ENCODE measurements at regions not wholly inside any gene's neighbourhood (a gene's known extent, or its start where the extent isn't known, plus 50 kb on each side); places are given as distances from the start of the nearest gene placed in this dataset.

DNA sequence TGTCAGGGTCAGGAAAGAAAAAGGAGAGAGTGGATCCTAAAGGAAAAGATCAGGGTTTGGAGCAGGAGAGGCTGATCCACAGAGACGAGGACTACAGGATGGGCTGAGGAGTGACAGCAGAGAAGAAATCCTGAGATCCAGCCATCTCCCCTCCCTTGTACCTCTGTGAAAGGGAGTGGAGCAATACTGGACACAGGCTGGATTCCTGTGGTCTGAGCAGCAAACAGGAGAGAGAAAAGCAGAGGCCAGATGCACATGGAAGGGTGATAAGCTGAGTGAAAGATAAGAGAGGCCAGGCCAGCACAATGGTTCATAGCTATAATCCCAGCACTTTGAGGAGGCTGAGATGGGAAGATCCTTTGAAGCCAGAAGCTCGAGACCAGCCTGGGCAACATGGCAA is 472.1 kb upstream of the TSHZ3 start:
- no peak for DNase-seq (ENCODE audit: low read depth in 1 of 2, low spot score in 1 of 2)
- TF ChIP-seq JUND (IDR thresholded peaks at IDR 0.05; ENCODE audit: low read depth): no peak
- in situ Hi-C loops (cut with HindIII; ENCODE audit: low pct_unique_long_range_greater_than_20kb, low sequenced_read_pairs): no loop called here

DNA sequence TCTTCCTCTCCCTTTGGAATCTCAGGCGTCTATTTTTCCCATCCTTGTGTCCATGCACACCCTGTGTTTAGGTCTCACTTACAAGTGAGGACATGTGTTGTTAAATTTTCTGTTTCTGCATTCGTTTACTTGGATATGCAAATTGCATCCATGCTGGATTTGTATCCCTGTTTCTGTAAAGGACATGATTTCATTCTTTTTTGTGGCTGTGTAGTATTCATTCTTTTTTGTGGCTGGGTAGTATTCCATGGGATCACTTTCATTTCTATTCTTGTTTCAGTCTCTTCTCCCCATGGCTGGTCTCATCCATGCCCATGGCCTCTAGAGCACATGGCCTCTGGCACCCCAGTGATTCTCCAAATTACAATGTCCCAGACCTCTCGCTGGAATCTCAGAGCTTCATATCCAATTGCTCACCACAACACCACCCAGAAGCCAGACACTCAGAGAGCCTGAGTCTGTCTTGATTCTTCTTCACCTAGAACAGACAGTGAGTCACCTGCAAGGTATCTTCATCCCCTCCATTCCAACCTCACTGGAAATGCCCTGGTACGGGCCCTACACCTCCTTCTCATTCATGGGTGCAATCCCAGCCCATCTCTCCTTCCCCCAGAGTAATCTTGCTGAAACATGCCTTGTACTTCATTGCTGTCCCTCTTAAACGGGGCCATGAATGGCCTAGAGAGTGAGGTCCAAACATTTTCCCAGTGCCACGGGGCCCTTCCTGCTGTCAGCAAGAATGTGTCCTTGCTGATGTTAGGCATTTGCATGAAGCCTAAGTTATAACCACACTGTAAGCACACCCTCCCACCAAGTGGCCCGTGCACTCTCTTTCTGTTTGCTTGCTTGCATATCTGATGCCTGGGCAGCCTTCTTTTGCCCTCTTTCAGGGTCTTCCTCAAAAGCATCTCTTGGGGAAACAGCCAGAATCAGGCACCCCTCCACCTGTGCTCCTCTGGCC is 476.2 kb upstream of the TSHZ3 start:
- in situ Hi-C loops (cut with HindIII; ENCODE audit: low pct_unique_long_range_greater_than_20kb, low sequenced_read_pairs): no loop called here
- DNase-seq (ENCODE audit: low read depth in 1 of 2, low spot score in 1 of 2): no peak
- no peak for TF ChIP-seq JUND (IDR thresholded peaks at IDR 0.05; ENCODE audit: low read depth)

DNA sequence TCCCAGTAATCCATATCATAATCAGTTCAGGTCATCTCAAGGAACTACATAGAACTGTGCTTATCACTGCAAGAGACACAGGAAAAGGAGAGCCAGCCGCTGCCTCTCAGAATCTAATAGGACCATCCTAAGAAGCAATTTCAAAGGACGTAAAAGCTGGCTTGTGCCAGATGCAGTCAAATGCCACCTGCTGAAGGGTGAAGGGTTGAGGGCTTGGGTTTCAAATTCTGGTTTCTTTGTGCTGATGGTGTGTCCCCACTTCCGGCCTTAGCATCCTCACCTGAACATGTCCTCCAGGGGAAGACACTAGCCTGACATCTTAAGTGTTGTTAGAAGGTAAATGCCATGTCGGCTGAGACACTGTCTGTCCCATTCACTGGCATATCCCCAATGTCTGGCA is 477.1 kb upstream of the TSHZ3 start:
- in situ Hi-C loops (cut with HindIII; ENCODE audit: low pct_unique_long_range_greater_than_20kb, low sequenced_read_pairs): no loop called here
- TF ChIP-seq JUND (IDR thresholded peaks at IDR 0.05; ENCODE audit: low read depth): no peak
- no peak for DNase-seq (ENCODE audit: low read depth in 1 of 2, low spot score in 1 of 2)

DNA sequence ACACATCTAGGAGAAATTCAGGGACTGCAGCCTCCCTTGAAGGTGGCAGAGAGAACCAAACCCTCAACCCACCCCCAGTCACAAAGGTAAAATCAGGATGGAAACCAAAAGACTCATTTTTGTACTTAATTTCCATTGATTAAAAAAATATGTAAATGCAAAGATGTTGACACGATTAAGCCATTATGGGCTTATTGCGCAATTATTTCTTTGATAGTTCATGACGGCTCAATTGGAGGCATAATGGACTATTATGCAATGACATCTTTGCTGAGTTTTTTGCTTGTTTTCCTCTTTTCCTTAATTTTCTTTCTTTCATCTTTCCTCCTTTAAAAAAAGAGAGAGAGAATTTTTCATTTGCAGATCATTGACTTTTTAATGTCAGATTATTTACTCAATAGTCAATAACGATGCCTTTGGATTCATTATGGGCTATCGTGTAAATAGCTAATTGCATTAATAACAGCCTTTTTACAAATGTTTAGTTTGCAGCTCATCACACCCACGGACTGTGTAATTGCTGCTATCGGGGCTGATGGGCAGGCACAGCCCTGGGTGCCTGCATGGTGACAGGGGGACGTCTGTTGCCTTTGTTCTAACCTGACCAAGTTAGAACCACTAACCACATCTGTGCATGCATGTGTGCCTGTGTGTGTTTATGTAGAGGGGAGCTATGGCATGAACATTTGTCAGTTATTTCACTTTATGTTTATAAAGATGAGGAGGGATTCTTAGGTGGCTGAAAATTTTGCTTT is 482.4 kb upstream of the TSHZ3 start:
- in situ Hi-C loops (cut with HindIII; ENCODE audit: low pct_unique_long_range_greater_than_20kb, low sequenced_read_pairs): no loop called here
- DNase-seq (ENCODE audit: low read depth in 1 of 2, low spot score in 1 of 2): no peak
- no peak for TF ChIP-seq JUND (IDR thresholded peaks at IDR 0.05; ENCODE audit: low read depth)

DNA sequence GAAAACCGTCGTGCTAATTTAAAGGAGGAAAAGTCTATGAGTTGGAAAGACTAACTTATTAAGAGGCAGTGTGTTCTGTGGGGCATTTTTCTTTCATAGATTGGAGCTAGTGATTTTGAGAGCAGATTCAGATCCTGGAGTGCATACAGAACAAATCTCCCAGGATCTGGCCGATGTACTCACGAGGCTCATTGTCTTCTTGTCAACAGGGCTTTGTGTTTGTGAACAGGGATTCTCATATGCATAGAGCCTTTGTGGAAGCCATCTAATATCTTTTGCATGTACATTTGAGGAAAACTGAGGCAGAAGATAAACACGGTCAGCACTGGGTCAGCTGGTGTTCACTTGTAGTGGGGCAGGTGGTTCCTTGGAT is 482.9 kb upstream of the TSHZ3 start:
- TF ChIP-seq JUND (IDR thresholded peaks at IDR 0.05; ENCODE audit: low read depth): no peak
- in situ Hi-C loops (cut with HindIII; ENCODE audit: low pct_unique_long_range_greater_than_20kb, low sequenced_read_pairs): no loop called here
- no peak for DNase-seq (ENCODE audit: low read depth in 1 of 2, low spot score in 1 of 2)

DNA sequence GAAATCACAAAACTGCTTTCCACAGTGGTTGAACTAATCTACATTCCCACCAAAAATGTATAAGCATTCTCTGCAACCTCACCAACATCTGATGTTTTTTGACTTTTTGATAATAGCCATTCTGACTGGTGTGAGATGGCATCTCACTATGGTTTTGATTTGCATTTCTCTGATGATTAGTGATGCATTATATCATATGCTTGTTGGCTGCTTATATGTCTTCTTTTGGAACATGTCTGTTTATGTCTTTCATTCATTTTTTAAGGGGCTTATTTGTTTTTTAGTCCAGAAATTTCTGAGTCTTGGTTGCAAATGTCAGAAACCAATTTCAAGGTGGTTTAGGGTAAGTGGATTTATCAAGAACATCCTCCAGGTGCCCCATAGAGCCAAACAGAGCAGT is 484.8 kb upstream of the TSHZ3 start:
- no peak for TF ChIP-seq JUND (IDR thresholded peaks at IDR 0.05; ENCODE audit: low read depth)
- in situ Hi-C loops (cut with HindIII; ENCODE audit: low pct_unique_long_range_greater_than_20kb, low sequenced_read_pairs): no loop called here

DNA sequence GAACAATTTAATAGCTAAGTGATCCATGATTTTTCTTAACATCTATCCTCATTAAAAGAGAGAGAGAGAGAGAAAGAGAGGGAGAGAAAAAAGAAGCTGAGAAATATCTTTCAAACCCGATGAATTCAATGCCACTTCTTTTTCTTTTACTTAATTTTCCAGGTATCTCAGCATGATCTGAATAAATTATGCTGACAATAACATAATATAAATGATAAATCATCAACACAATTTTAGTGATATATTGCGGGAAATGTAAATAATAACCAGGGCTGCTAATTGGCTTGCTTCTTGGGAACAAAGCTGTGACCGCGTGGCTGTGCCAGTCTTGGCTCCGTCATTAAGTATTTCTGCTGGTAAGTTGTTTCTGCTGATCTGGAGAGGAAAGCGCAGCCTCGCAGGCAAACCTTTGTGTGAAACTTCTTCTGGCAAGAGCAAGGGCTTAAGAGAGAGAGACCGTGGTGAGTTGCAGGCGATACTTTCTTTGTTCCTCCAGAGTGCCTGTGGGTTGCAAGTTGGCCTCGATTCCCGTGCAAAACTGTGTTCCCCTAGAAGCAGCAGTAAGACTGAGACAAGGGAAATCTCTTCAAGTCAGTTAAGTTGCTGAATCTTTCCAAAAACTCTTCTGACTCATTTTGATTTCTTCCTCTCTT is 489.1 kb upstream of the TSHZ3 start:
- no peak for TF ChIP-seq JUND (IDR thresholded peaks at IDR 0.05; ENCODE audit: low read depth)
- in situ Hi-C loops (cut with HindIII; ENCODE audit: low pct_unique_long_range_greater_than_20kb, low sequenced_read_pairs): no loop called here
- no peak for DNase-seq (ENCODE audit: low read depth in 1 of 2, low spot score in 1 of 2)

More for the DNA sequence above, 484.8 kb upstream of the TSHZ3 start:
- no peak for DNase-seq (ENCODE audit: low read depth in 1 of 2, low spot score in 1 of 2)

DNA sequence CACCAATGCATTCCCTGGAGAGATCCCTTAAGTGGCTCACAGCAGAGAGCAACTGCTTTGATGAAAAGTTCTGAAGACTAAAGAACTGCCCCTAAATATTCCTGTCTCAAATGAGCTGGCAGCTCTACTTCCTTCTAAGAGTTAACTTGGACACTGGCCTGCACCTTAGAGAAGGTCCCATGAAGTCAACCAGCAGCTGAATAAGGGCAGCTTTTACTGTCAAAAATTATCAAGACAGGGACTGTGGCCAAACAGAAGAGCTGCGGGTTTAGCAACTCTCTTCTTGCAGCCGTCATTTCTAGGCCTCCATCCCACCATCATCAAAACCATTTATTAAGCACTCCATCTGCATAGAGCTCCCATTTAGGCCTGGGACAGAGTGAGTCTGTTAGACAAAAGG is 491.1 kb upstream of the TSHZ3 start:
- in situ Hi-C loops (cut with HindIII; ENCODE audit: low pct_unique_long_range_greater_than_20kb, low sequenced_read_pairs): no loop called here
- DNase-seq (ENCODE audit: low read depth in 1 of 2, low spot score in 1 of 2): no peak
- no peak for TF ChIP-seq JUND (IDR thresholded peaks at IDR 0.05; ENCODE audit: low read depth)

DNA sequence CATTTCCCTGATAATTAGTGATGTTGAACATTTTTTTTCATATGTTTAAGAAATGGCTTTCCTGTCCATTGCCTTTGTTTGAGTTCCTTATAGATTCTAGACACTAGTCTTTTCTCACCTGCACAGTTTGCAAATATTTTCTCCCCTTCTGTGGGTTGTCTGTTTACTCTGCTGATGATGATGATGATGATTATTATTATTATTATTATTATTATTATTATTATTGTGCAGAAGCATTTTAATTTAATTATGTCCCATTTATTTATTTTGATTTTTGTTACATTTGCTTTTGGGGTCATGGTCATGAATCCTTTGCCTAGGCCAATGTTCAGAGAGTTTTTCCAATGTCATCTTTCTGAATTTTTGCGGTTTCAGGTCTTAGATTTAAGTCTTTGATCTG is 492.5 kb upstream of the TSHZ3 start:
- no peak for DNase-seq (ENCODE audit: low read depth in 1 of 2, low spot score in 1 of 2)
- in situ Hi-C loops (cut with HindIII; ENCODE audit: low pct_unique_long_range_greater_than_20kb, low sequenced_read_pairs): no loop called here
- no peak for TF ChIP-seq JUND (IDR thresholded peaks at IDR 0.05; ENCODE audit: low read depth)

DNA sequence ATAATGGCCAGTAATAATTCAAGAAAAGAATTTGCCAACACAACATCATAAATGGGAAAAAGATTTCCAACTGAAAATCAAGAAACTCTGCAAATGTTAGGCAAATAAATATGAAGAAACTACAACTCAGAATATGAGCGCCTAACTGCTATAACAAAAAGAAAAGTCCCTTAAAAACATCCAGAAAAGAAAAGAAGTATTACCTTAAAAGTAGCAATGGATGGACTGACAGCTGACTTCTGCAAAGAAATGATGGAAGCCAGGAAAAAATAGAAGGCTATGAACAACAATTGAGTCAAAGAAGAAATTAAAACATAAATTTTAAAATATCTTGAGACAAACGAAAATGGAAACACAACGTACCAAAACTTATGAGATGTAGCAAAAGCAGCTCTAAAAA is 482.3 kb upstream of the ZNF507 start:
- no peak for TF ChIP-seq JUND (IDR thresholded peaks at IDR 0.05; ENCODE audit: low read depth)
- in situ Hi-C loops (cut with HindIII; ENCODE audit: low pct_unique_long_range_greater_than_20kb, low sequenced_read_pairs): no loop called here
- DNase-seq (ENCODE audit: low read depth in 1 of 2, low spot score in 1 of 2): no peak

DNA sequence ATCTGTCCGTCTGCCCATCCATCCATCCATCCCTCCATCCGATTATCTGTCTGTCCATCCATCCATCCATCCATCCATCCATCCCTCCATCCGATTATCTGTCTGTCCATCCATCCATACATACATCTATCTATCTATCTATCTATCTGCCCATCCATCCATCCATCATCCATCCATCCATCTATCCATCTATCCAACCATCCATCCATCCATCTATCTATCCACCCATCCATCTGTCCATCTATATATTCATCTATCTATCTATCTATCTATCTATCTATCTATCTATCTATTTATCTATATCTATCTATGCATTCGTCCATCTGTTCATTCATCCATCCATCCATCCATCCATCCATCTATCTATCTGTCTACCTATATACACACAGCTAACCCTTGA is 471.1 kb upstream of the ZNF507 start:
- no peak for TF ChIP-seq JUND (IDR thresholded peaks at IDR 0.05; ENCODE audit: low read depth)
- no peak for DNase-seq (ENCODE audit: low read depth in 1 of 2, low spot score in 1 of 2)
- in situ Hi-C loops (cut with HindIII; ENCODE audit: low pct_unique_long_range_greater_than_20kb, low sequenced_read_pairs): no loop called here

DNA sequence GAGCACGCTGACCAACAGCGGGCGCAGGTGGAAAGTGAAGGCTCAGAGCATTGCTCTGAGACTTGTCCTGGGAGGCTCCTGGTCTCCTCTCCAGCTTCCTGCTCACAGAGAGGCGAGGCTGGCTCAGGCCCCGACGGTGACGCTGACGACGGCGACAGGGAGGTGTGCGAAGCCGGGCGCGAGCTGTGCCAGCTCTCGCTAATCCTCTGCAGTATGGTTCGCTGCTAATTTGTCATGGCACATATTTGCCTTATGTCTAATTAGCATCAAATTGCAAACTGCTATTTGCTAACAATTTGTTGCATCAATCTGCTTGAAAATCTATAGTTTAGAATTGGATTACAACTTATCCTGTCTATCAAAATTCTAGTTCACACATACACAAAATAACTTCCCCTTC is 469.8 kb upstream of the ZNF507 start:
- no peak for TF ChIP-seq JUND (IDR thresholded peaks at IDR 0.05; ENCODE audit: low read depth)
- in situ Hi-C loops (cut with HindIII; ENCODE audit: low pct_unique_long_range_greater_than_20kb, low sequenced_read_pairs): no loop called here
- DNase-seq (ENCODE audit: low read depth in 1 of 2, low spot score in 1 of 2): no peak

DNA sequence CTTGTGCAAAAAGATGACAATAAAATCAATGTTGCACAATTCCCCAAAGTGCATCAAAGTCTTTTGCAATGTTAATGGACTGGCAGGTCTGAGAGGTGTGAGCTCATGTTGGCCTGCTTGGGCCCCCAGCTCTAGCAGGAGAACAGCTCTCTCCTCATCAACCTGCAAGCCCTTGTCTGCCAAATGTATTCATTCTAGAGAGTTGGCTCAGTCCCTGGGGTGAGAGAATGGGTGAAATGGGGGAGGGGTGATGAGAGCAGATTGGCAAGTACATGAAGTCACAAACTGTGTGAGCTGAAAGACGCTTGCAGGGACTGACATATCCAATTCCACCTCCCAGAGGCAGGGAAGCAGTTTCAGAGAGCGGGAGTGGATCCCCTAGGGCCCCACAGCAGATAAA is 465.1 kb upstream of the ZNF507 start:
- in situ Hi-C loops (cut with HindIII; ENCODE audit: low pct_unique_long_range_greater_than_20kb, low sequenced_read_pairs): no loop called here
- no peak for DNase-seq (ENCODE audit: low read depth in 1 of 2, low spot score in 1 of 2)
- no peak for TF ChIP-seq JUND (IDR thresholded peaks at IDR 0.05; ENCODE audit: low read depth)

All from T47D (cell line).